ENCODE measurements at regions not wholly inside any gene's neighbourhood (a gene's known extent, or its start where the extent isn't known, plus 50 kb on each side); places are given as distances from the start of the nearest gene placed in this dataset.

GRCh38 chr7:140229591-140230515 lies 53.1 kb upstream of the KDM7A start:
- H3K9me3 ChIP-seq: no peaks in the 10 kb centered on the region
- CTCF ChIA-PET: no interaction called here
- H3K4me1 Mint-ChIP-seq (ENCODE audit: low read depth, unreplicated experiment): peaks cover 19% of the 10 kb centered on the region
- no peaks in the 10 kb centered on the region for H3K9me3 Mint-ChIP-seq (ENCODE audit: unreplicated experiment)
- no peak for TF ChIP-seq CTCF (IDR thresholded peaks at IDR 0.05; ENCODE audit: insufficient read depth in 1 of 2, low read depth in 1 of 2, low read length in 1 of 2, severe bottlenecking in 1 of 2, unreplicated experiment in 1 of 2)
- intact Hi-C loops (cut with micrococcal nuclease; ENCODE audit: unreplicated experiment): loop anchor here (5.0 kb wide), 1 partner anchor 53 kb away; the partner anchor contains the start of gene KDM7A
- H3K27ac Mint-ChIP-seq (ENCODE audit: unreplicated experiment): no peak overlapping the region
- H3K27me3 ChIP-seq (replicated peaks; ENCODE audit: control insufficient read depth, insufficient read depth, low read length): no peaks in the 10 kb centered on the region
- H3K4me3 Mint-ChIP-seq (ENCODE audit: unreplicated experiment): peak overlapping the region; percentile 92
- POLR2A ChIA-PET: no interaction called here
- H3K4me1 ChIP-seq: no peaks in the 10 kb centered on the region
- H3K36me3 ChIP-seq (ENCODE audit: control insufficient read depth, insufficient read depth, low read length): no peaks in the 10 kb centered on the region
- H3K4me3 ChIP-seq (ENCODE audit: low read depth, low read length): peak overlapping the region; percentile 44
- H3K36me3 Mint-ChIP-seq (ENCODE audit: insufficient read depth, unreplicated experiment): peaks cover 9% of the 10 kb centered on the region
- BruUV-seq (replicated peaks): no TSS peak
- H3K27me3 Mint-ChIP-seq (ENCODE audit: insufficient read depth, unreplicated experiment): peaks cover 10% of the 10 kb centered on the region
- DNase-seq: peak in 1 of 2 experiments; percentile 27

- CTCF ChIA-PET: no interaction called here
- no peak overlapping the region for H3K4me3 ChIP-seq (ENCODE audit: low read depth, low read length)
- intact Hi-C loops (cut with micrococcal nuclease; ENCODE audit: unreplicated experiment): no loop called here
- H3K4me1 ChIP-seq: no peaks in the 10 kb centered on the region
- Mint-ChIP-seq H3K27me3 (ENCODE audit: insufficient read depth, unreplicated experiment) (peaks cover 10% of the 10 kb centered on the region), H3K27ac (ENCODE audit: unreplicated experiment) (no peak overlapping the region), H3K4me3 (ENCODE audit: unreplicated experiment) (peak overlapping the region; percentile 92), H3K36me3 (ENCODE audit: insufficient read depth, unreplicated experiment) (peaks cover 9% of the 10 kb centered on the region), H3K9me3 (ENCODE audit: unreplicated experiment) (no peaks in the 10 kb centered on the region), H3K4me1 (ENCODE audit: low read depth, unreplicated experiment) (peaks cover 19% of the 10 kb centered on the region)
- H3K9me3 ChIP-seq: no peaks in the 10 kb centered on the region
- BruUV-seq (replicated peaks): no TSS peak
- H3K27me3 ChIP-seq (replicated peaks; ENCODE audit: control insufficient read depth, insufficient read depth, low read length): no peaks in the 10 kb centered on the region
- TF ChIP-seq CTCF (IDR thresholded peaks at IDR 0.05; ENCODE audit: insufficient read depth in 1 of 2, low read depth in 1 of 2, low read length in 1 of 2, severe bottlenecking in 1 of 2, unreplicated experiment in 1 of 2): no peak
- no peak for DNase-seq
- H3K36me3 ChIP-seq (ENCODE audit: control insufficient read depth, insufficient read depth, low read length): no peaks in the 10 kb centered on the region
- POLR2A ChIA-PET: no interaction called here
Observed at GRCh38 chr7:140229101-140229525, 52.3 kb upstream of the KDM7A start.

Data from Caco-2 (cell line).